HG02981 (cell line): ENCODE measurements at regions not wholly inside any gene's neighbourhood (a gene's known extent, or its start where the extent isn't known, plus 50 kb on each side); places are given as distances from the start of the nearest gene placed in this dataset.

Source experiments
- ATAC-seq: cut with Tn5 transposase; IDR thresholded peaks from one replicate; pipeline ENCODE4 v1.9.1; 2021; ENCODE audit warnings: mild to moderate bottlenecking, moderate library complexity; ENCODE audit not compliant: unreplicated experiment

- no peak for ATAC-seq
Observed at GRCh38 chr4:177687117-177687516, 244.9 kb upstream of the AGA start.

GRCh38 chr4:177692907-177693306 lies 250.7 kb upstream of the AGA start:
- no peak for ATAC-seq

- ATAC-seq = no peak
Observed at GRCh38 chr4:177696438-177696966, 254.3 kb upstream of the AGA start.

GRCh38 chr4:177699365-177700213 lies 257.4 kb upstream of the AGA start:
- ATAC-seq = no peak

- no peak for ATAC-seq
Observed at GRCh38 chr4:177706916-177707315, 264.7 kb upstream of the AGA start.

GRCh38 chr4:177713454-177713853 lies 271.2 kb upstream of the AGA start:
- no peak for ATAC-seq

GRCh38 chr4:177717407-177717806 lies 275.2 kb upstream of the AGA start:
- no peak for ATAC-seq

- ATAC-seq = no peak
Observed at GRCh38 chr4:177718514-177718913, 276.3 kb upstream of the AGA start.

- no peak for ATAC-seq
Observed at GRCh38 chr4:177726111-177726510, 283.9 kb upstream of the AGA start.

- no peak for ATAC-seq
Observed at GRCh38 chr4:177728361-177729152, 286.3 kb upstream of the AGA start.

GRCh38 chr4:177729681-177730080 lies 287.4 kb upstream of the AGA start:
- ATAC-seq = no peak

GRCh38 chr4:177737387-177737940 lies 295.2 kb upstream of the AGA start:
- ATAC-seq = no peak

- ATAC-seq = peak; percentile 53
Observed at GRCh38 chr4:177740563-177740962, 298.3 kb upstream of the AGA start.

GRCh38 chr4:177759729-177760128 lies 317.5 kb upstream of the AGA start:
- no peak for ATAC-seq

GRCh38 chr4:177761692-177762091 lies 319.5 kb upstream of the AGA start:
- ATAC-seq = no peak

- ATAC-seq = no peak
Observed at GRCh38 chr4:177769155-177769554, 326.9 kb upstream of the AGA start.

- no peak for ATAC-seq
Observed at GRCh38 chr4:177770776-177771175, 328.5 kb upstream of the AGA start.

GRCh38 chr4:177771645-177772044 lies 329.4 kb upstream of the AGA start:
- ATAC-seq = no peak

- no peak for ATAC-seq
Observed at GRCh38 chr4:177778623-177779022, 336.4 kb upstream of the AGA start.

- ATAC-seq = no peak
Observed at GRCh38 chr4:177785000-177785399, 342.8 kb upstream of the AGA start.

- ATAC-seq = no peak
Observed at GRCh38 chr4:177789610-177790009, 347.4 kb upstream of the AGA start.

- ATAC-seq = no peak
Observed at GRCh38 chr4:177791188-177791587, 349.0 kb upstream of the AGA start.
